ENCODE measurements at regions not wholly inside any gene's neighbourhood (a gene's known extent, or its start where the extent isn't known, plus 50 kb on each side); places are given as distances from the start of the nearest gene placed in this dataset.
A peak's percentile ranks its signal among the peaks of the same experiment; 100 is the strongest.
"Not testable (repeated sequence)": the region's sequence is repeated elsewhere in the genome, so short reads cannot be mapped to it uniquely, and the experiment has no call there.

DNA sequence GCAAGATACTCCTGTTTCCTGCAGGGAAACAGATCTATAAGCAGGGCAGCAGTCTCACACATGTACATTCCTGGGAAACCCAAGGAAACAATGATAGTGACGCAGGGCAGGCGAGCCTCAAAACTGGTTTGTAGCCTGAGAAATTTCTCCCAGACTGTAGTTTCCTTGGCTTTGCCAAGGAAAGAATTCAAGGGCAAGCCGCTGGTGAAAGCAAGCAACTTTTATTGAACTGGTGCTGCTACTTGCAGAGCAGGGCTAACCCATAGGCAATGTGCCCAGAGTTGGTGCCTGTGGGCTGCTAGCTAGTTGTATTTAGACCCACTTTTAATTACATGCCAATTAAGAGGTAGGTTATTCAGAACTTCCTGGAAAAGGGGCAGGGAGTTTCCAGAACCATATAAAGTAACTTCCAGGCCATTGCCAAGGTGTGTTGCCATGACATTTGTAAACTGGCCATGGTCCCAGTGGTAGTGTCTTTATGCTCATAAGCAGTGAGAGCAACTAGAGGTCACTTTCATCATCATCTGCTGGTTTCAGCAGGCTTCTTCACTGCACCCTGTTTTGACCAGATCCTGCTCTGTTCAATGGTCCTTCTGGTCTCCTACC, 92.0 kb downstream of the PPIAL4A start:
- DNase-seq (ENCODE audit: low read depth in 1 of 2, low spot score in 1 of 2): peak in 1 of 2 experiments; percentile 10
- in situ Hi-C loops (cut with HindIII; ENCODE audit: low pct_unique_long_range_greater_than_20kb, low sequenced_read_pairs): not testable (repeated sequence)

- in situ Hi-C loops (cut with HindIII; ENCODE audit: low pct_unique_long_range_greater_than_20kb, low sequenced_read_pairs); DNase-seq (ENCODE audit: low read depth in 1 of 2, low spot score in 1 of 2): not testable (repeated sequence)
Observed at GRCh38 chr1:120994614-120995013, 105.0 kb downstream of the PPIAL4A start.

GRCh38 chr1:120995025-120995424, 105.5 kb downstream of the PPIAL4A start:
- in situ Hi-C loops (cut with HindIII; ENCODE audit: low pct_unique_long_range_greater_than_20kb, low sequenced_read_pairs): not testable (repeated sequence)
- DNase-seq (ENCODE audit: low read depth in 1 of 2, low spot score in 1 of 2): peak in 1 of 2 experiments; percentile 19

DNA sequence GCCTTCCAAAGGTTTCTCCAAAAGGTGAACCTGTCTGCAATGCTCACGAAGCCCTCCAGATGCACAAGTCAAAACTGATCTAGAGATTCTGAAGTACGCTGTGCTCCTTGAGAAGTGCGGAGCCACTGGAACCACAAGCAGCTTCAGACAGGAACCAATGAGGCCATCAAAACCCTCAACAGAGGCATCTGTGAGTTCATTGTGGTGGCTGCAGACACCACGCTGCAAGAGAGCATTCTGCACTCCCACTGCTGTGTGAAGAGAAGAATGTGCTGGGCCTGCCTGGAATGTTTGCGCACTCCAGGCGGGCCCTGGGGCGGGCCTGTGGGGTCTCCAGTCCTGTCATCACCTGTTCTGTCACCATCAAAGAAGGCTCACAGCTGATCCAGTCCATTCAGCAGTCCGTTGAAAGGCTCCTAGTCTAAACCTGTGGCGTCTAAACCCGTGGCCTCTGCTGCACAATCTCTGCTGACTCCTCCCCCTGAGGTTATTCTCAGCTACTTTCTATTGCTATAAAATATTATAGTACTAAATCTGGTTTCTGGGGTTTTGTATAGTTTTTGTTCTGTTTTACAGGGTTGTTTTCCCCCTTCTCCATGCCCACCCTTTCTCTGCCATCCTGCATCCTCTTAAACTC, 111.6 kb downstream of the PPIAL4A start:
- DNase-seq (ENCODE audit: low read depth in 1 of 2, low spot score in 1 of 2); in situ Hi-C loops (cut with HindIII; ENCODE audit: low pct_unique_long_range_greater_than_20kb, low sequenced_read_pairs): not testable (repeated sequence)

- in situ Hi-C loops (cut with HindIII; ENCODE audit: low pct_unique_long_range_greater_than_20kb, low sequenced_read_pairs); DNase-seq (ENCODE audit: low read depth in 1 of 2, low spot score in 1 of 2): not testable (repeated sequence)
Observed at GRCh38 chr1:121003230-121003629, 113.7 kb downstream of the PPIAL4A start.

- DNase-seq (ENCODE audit: low read depth in 1 of 2, low spot score in 1 of 2); in situ Hi-C loops (cut with HindIII; ENCODE audit: low pct_unique_long_range_greater_than_20kb, low sequenced_read_pairs): not testable (repeated sequence)
Observed at GRCh38 chr1:121006826-121007225, 117.3 kb downstream of the PPIAL4A start.

- DNase-seq (ENCODE audit: low read depth in 1 of 2, low spot score in 1 of 2); in situ Hi-C loops (cut with HindIII; ENCODE audit: low pct_unique_long_range_greater_than_20kb, low sequenced_read_pairs): not testable (repeated sequence)
Observed at GRCh38 chr1:121007755-121008154, 118.2 kb downstream of the PPIAL4A start.

DNA sequence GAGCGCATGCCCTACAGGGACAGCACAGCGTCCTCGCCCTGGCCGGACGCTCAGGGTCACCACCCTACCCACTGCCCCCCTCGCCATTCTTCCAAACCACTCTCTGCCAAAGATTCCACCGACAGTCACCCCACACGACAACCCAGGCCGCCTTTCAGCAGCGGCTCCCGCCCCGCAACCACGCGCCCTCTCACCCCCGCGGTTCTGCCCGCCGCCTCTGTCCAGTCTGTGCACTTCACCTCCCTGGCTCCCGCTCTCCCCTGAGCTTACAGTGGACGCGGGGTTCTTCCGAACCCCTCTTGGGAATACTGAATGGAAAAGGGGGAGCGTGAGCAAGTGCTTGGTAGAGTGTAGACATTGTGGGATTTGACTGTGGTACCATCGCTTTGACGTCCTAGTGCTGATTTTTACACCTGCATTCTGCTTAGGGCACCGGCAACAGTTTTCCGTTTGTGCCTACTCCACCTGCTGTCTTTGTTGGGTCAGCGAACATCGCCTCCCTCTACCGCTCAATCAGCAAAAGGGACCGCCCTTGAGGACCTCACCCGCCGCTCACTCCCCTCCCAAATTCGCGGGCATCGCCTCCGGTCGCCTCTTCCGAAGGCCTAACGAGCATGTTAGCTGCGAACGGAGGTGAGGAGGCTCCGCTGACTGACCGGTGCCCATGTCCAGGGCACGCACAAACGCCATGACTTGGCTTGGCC, 119.1 kb downstream of the PPIAL4A start:
- in situ Hi-C loops (cut with HindIII; ENCODE audit: low pct_unique_long_range_greater_than_20kb, low sequenced_read_pairs); DNase-seq (ENCODE audit: low read depth in 1 of 2, low spot score in 1 of 2): not testable (repeated sequence)

DNA sequence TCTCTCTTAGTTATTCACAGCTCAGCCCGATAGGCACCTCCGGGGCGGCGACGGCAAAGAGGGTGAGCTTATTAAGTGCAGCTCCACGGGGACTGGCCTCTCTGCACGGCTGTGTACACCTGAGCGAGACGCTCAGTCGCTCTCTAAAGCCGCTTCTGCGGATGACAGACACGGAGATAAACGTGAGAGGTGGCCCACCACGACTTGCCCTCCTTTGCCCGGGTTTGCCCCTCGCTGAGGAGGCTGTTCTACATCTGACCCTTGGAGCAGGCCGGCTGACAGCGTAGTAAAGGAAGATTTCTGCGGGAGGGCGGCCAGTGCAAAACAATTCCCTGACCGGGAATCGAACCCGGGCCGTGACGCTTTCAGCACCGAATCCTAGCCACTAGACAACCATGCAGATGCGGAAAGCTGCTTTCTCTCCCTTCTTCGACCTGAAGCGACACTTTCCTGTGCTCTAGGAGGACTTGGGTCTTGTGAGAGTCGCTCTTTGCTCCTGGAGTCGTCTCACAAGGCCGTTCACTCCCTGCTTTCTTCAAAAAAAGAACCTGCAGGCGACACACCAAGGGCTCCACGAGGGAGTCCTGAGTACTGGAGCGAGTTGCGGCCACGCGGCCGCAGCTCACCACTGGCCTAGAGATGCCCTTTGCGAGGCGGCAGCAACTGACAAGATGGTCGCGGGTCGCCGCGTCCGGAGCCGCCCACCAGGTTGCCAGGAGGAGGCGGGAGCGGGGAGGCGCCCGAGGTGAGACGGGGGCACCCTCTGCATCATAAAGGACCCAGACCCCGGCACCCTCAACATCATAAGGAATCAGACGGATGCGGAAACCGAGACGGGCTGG, 119.9 kb downstream of the PPIAL4A start:
- DNase-seq (ENCODE audit: low read depth in 1 of 2, low spot score in 1 of 2); in situ Hi-C loops (cut with HindIII; ENCODE audit: low pct_unique_long_range_greater_than_20kb, low sequenced_read_pairs): not testable (repeated sequence)

GRCh38 chr1:121010141-121010540, 120.6 kb downstream of the PPIAL4A start:
- in situ Hi-C loops (cut with HindIII; ENCODE audit: low pct_unique_long_range_greater_than_20kb, low sequenced_read_pairs); DNase-seq (ENCODE audit: low read depth in 1 of 2, low spot score in 1 of 2): not testable (repeated sequence)

- DNase-seq (ENCODE audit: low read depth in 1 of 2, low spot score in 1 of 2); in situ Hi-C loops (cut with HindIII; ENCODE audit: low pct_unique_long_range_greater_than_20kb, low sequenced_read_pairs): not testable (repeated sequence)
Observed at GRCh38 chr1:121013181-121013580, 123.6 kb downstream of the PPIAL4A start.

DNA sequence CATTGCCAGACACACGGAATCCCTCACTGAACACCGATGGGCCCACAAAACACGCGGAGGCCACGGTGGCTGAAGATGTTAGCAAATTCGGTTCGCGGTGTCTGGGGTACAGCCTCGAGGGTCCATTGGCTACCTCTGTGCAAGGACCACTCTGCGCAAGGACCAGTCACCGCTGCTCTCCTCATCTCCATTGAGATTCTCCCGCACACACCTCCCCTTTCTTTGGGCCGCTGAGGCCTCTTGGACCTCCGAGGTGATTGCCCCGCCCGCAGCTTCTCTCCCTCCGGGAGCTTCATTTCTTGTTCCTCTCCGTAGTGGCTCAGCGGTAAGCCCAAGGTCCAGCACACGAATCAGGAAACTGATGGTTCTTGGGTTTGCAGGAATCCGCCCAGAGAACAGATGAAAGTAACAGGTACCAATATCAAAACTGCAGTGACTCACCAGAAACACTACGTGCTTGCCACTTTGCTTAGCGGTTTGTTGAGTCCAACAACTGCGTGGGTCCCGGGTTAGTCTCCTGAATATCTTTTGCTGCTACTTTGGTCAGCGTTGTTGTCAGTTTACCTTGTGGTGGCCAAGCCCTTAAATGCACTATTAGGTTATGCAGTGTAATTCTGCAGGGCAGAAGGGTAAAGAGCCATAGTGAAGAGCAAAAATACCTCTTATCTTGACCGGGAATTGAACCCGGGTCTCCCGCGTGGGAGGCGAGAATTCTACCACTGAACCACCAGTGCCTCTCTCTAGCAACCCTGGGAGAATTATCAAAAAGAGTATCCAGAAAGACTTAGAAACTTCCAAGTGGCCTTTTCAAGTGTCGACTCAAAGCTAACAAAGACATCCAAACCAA, 126.8 kb downstream of the PPIAL4A start:
- in situ Hi-C loops (cut with HindIII; ENCODE audit: low pct_unique_long_range_greater_than_20kb, low sequenced_read_pairs): not testable (repeated sequence)
- DNase-seq (ENCODE audit: low read depth in 1 of 2, low spot score in 1 of 2): peak in 1 of 2 experiments; percentile 14

GRCh38 chr1:121019715-121020349, 130.3 kb downstream of the PPIAL4A start:
- DNase-seq (ENCODE audit: low read depth in 1 of 2, low spot score in 1 of 2): not testable (repeated sequence)

DNA sequence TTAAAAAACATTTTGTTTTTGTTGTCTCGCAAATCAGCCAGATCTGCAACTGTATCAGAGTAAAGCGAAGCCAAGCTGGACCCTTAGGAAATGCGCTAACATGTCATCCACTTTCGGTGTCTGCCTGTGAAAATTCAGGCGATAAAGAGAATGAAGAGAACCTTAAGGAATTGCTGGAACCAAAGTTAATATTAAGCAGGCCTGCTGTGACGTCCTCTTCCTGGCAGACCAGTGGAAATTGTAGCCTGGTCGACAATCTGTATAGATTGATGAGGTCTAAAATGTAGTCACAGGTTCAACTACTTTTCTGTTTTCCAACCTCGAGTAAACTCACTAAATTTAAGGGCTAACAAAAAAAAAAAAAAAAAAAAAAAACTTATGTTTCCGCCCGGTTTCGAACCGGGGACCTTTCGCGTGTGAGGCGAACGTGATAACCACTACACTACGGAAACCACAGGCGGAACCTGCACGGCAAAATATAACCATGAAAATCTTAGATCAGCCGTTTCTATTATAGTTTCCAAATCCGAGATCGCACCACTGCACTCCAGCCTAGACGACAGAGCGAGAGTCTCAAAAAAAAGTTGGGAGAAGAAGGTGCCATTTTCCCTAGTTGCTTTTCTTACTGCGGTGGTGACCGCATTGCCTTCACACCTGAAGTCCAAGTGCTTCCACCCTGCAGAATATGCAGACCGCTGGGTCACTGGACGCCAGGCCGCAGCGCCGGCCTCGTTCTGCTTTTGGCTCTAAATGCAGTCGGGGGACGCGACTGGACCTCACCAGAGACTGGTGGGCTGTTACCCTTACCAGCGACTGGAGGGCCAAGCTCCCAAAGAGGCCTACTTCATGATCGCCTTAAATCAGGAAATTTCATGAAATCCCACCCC, 131.0 kb downstream of the PPIAL4A start:
- not testable (repeated sequence) for DNase-seq (ENCODE audit: low read depth in 1 of 2, low spot score in 1 of 2)

More at GRCh38 chr1:121019715-121020349, 130.3 kb downstream of the PPIAL4A start:
- in situ Hi-C loops (cut with HindIII; ENCODE audit: low pct_unique_long_range_greater_than_20kb, low sequenced_read_pairs): not testable (repeated sequence)

GRCh38 chr1:121021716-121022115, 132.1 kb downstream of the PPIAL4A start:
- in situ Hi-C loops (cut with HindIII; ENCODE audit: low pct_unique_long_range_greater_than_20kb, low sequenced_read_pairs); DNase-seq (ENCODE audit: low read depth in 1 of 2, low spot score in 1 of 2): not testable (repeated sequence)

More for the DNA sequence above, 131.0 kb downstream of the PPIAL4A start:
- in situ Hi-C loops (cut with HindIII; ENCODE audit: low pct_unique_long_range_greater_than_20kb, low sequenced_read_pairs): not testable (repeated sequence)
